ENCODE measurements at regions not wholly inside any gene's neighbourhood (a gene's known extent, or its start where the extent isn't known, plus 50 kb on each side); places are given as distances from the start of the nearest gene placed in this dataset.

- H3K36me3 ChIP-seq (ENCODE audit: control insufficient read depth in 2 of 2, insufficient read depth in 2 of 2, low read length in 2 of 2) = no peaks in the 10 kb centered on the region
- H3K27me3 ChIP-seq (ENCODE audit: control insufficient read depth in 2 of 2, insufficient read depth in 2 of 2, low read length in 2 of 2) = no peaks in the 10 kb centered on the region
- no peak overlapping the region for H3K4me3 ChIP-seq (ENCODE audit: low read length in 2 of 2)
- no peak overlapping the region for H3K27ac ChIP-seq (ENCODE audit: low read depth in 2 of 2, low read length in 2 of 2)
- no peaks in the 10 kb centered on the region for H3K9me3 ChIP-seq (ENCODE audit: control insufficient read depth in 2 of 2, low read length in 2 of 2)
- no peak overlapping the region for H3K9ac ChIP-seq (ENCODE audit: low read depth in 1 of 2, low read length in 2 of 2)
- no peaks in the 10 kb centered on the region for H3K4me1 ChIP-seq (ENCODE audit: control insufficient read depth in 2 of 2, insufficient read depth in 2 of 2, low read length in 2 of 2)
These were observed 259.9 kb downstream of the SKIDA1 start for GRCh38 chr10:21265622-21266021.

- Histone ChIP-seq H3K4me3 (ENCODE audit: low read length in 2 of 2) (no peak overlapping the region), H3K9me3 (ENCODE audit: control insufficient read depth in 2 of 2, low read length in 2 of 2) (no peaks in the 10 kb centered on the region), H3K27ac (ENCODE audit: low read depth in 2 of 2, low read length in 2 of 2) (no peak overlapping the region), H3K9ac (ENCODE audit: low read depth in 1 of 2, low read length in 2 of 2) (no peak overlapping the region), H3K4me1 (ENCODE audit: control insufficient read depth in 2 of 2, insufficient read depth in 2 of 2, low read length in 2 of 2) (no peaks in the 10 kb centered on the region), H3K36me3 (ENCODE audit: control insufficient read depth in 2 of 2, insufficient read depth in 2 of 2, low read length in 2 of 2) (no peaks in the 10 kb centered on the region), H3K27me3 (ENCODE audit: control insufficient read depth in 2 of 2, insufficient read depth in 2 of 2, low read length in 2 of 2) (no peaks in the 10 kb centered on the region)
These were observed 261.2 kb downstream of the SKIDA1 start for GRCh38 chr10:21264271-21264670.

DNA sequence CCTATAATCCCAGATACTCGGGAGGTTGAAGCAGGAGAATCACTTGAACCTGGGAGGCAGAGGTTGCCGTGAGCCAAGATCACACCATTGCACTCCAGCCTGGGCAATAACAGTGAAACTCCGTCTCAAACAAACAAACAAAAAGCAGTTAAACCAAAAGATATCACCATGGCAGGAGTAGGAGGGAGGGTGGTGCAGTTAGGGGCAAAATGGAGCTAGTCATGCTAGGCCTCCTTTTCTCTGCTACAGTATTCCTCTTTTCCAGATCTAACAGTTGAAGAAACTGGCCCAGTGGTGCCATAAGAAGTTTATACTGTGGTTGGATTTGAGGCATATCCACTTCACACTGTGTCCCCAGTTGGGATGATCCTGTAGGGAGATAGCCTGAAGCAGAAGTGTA lies 261.6 kb downstream of the SKIDA1 start:
- Histone ChIP-seq H3K4me3 (ENCODE audit: low read length in 2 of 2) (no peak overlapping the region), H3K9ac (ENCODE audit: low read depth in 1 of 2, low read length in 2 of 2) (no peak overlapping the region), H3K36me3 (ENCODE audit: control insufficient read depth in 2 of 2, insufficient read depth in 2 of 2, low read length in 2 of 2) (no peaks in the 10 kb centered on the region), H3K4me1 (ENCODE audit: control insufficient read depth in 2 of 2, insufficient read depth in 2 of 2, low read length in 2 of 2) (no peaks in the 10 kb centered on the region), H3K27me3 (ENCODE audit: control insufficient read depth in 2 of 2, insufficient read depth in 2 of 2, low read length in 2 of 2) (no peaks in the 10 kb centered on the region), H3K9me3 (ENCODE audit: control insufficient read depth in 2 of 2, low read length in 2 of 2) (no peaks in the 10 kb centered on the region), H3K27ac (ENCODE audit: low read depth in 2 of 2, low read length in 2 of 2) (no peak overlapping the region)

- Histone ChIP-seq H3K36me3 (ENCODE audit: control insufficient read depth in 2 of 2, insufficient read depth in 2 of 2, low read length in 2 of 2) (no peaks in the 10 kb centered on the region), H3K27ac (ENCODE audit: low read depth in 2 of 2, low read length in 2 of 2) (no peak overlapping the region), H3K4me1 (ENCODE audit: control insufficient read depth in 2 of 2, insufficient read depth in 2 of 2, low read length in 2 of 2) (no peaks in the 10 kb centered on the region), H3K27me3 (ENCODE audit: control insufficient read depth in 2 of 2, insufficient read depth in 2 of 2, low read length in 2 of 2) (no peaks in the 10 kb centered on the region), H3K4me3 (ENCODE audit: low read length in 2 of 2) (no peak overlapping the region), H3K9me3 (ENCODE audit: control insufficient read depth in 2 of 2, low read length in 2 of 2) (no peaks in the 10 kb centered on the region), H3K9ac (ENCODE audit: low read depth in 1 of 2, low read length in 2 of 2) (no peak overlapping the region)
These were observed 262.1 kb downstream of the SKIDA1 start for GRCh38 chr10:21263263-21263803.

- Histone ChIP-seq H3K9me3 (ENCODE audit: control insufficient read depth in 2 of 2, low read length in 2 of 2) (no peaks in the 10 kb centered on the region), H3K27ac (ENCODE audit: low read depth in 2 of 2, low read length in 2 of 2) (no peak overlapping the region), H3K4me1 (ENCODE audit: control insufficient read depth in 2 of 2, insufficient read depth in 2 of 2, low read length in 2 of 2) (no peaks in the 10 kb centered on the region), H3K36me3 (ENCODE audit: control insufficient read depth in 2 of 2, insufficient read depth in 2 of 2, low read length in 2 of 2) (no peaks in the 10 kb centered on the region), H3K4me3 (ENCODE audit: low read length in 2 of 2) (no peak overlapping the region), H3K27me3 (ENCODE audit: control insufficient read depth in 2 of 2, insufficient read depth in 2 of 2, low read length in 2 of 2) (no peaks in the 10 kb centered on the region), H3K9ac (ENCODE audit: low read depth in 1 of 2, low read length in 2 of 2) (no peak overlapping the region)
These were observed 263.6 kb downstream of the SKIDA1 start for GRCh38 chr10:21261842-21262294.

DNA sequence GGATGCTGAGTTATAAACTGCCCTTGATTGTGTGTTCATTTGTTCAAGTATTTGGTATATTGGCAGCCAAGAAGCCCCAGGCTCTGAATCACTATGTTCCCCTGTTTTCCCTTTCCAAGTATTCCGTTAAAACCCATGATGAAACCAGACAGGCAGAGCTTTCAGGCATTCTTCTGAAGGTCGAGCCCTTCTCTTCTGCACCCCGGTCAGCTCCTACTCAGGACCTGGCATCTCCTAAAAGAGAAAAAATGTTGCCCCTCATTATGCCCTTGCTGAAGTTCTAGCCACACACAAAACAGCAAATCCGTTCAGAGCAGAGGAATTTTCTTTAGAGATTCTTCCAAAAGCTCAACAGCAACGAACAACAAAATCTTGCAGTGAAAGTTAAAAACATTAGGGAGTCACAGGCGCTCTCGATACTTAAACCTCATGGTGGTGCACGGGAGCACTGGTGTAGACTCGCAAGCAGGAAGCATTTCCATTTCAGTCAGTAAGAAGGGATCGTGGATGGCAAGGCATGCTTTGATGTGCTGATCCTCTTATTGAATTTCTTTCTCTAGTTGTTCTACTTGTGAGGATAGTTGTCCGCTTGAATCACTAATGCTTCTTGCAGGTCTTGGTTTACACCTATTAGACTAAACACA lies 264.9 kb downstream of the SKIDA1 start:
- no peak overlapping the region for H3K27ac ChIP-seq (ENCODE audit: low read depth in 2 of 2, low read length in 2 of 2)

GRCh38 chr10:21260066-21260465 lies 265.4 kb downstream of the SKIDA1 start:
- Histone ChIP-seq H3K4me1 (ENCODE audit: control insufficient read depth in 2 of 2, insufficient read depth in 2 of 2, low read length in 2 of 2) (no peaks in the 10 kb centered on the region), H3K27me3 (ENCODE audit: control insufficient read depth in 2 of 2, insufficient read depth in 2 of 2, low read length in 2 of 2) (no peaks in the 10 kb centered on the region), H3K9ac (ENCODE audit: low read depth in 1 of 2, low read length in 2 of 2) (no peak overlapping the region), H3K27ac (ENCODE audit: low read depth in 2 of 2, low read length in 2 of 2) (no peak overlapping the region), H3K4me3 (ENCODE audit: low read length in 2 of 2) (no peak overlapping the region), H3K9me3 (ENCODE audit: control insufficient read depth in 2 of 2, low read length in 2 of 2) (no peaks in the 10 kb centered on the region), H3K36me3 (ENCODE audit: control insufficient read depth in 2 of 2, insufficient read depth in 2 of 2, low read length in 2 of 2) (no peaks in the 10 kb centered on the region)

More for the DNA sequence above, 264.9 kb downstream of the SKIDA1 start:
- Histone ChIP-seq H3K4me1 (ENCODE audit: control insufficient read depth in 2 of 2, insufficient read depth in 2 of 2, low read length in 2 of 2) (no peaks in the 10 kb centered on the region), H3K9ac (ENCODE audit: low read depth in 1 of 2, low read length in 2 of 2) (no peak overlapping the region), H3K36me3 (ENCODE audit: control insufficient read depth in 2 of 2, insufficient read depth in 2 of 2, low read length in 2 of 2) (no peaks in the 10 kb centered on the region), H3K9me3 (ENCODE audit: control insufficient read depth in 2 of 2, low read length in 2 of 2) (no peaks in the 10 kb centered on the region), H3K4me3 (ENCODE audit: low read length in 2 of 2) (no peak overlapping the region), H3K27me3 (ENCODE audit: control insufficient read depth in 2 of 2, insufficient read depth in 2 of 2, low read length in 2 of 2) (no peaks in the 10 kb centered on the region)

- no peaks in the 10 kb centered on the region for H3K4me1 ChIP-seq (ENCODE audit: control insufficient read depth in 2 of 2, insufficient read depth in 2 of 2, low read length in 2 of 2)
- no peak overlapping the region for H3K4me3 ChIP-seq (ENCODE audit: low read length in 2 of 2)
- no peaks in the 10 kb centered on the region for H3K9me3 ChIP-seq (ENCODE audit: control insufficient read depth in 2 of 2, low read length in 2 of 2)
- no peaks in the 10 kb centered on the region for H3K36me3 ChIP-seq (ENCODE audit: control insufficient read depth in 2 of 2, insufficient read depth in 2 of 2, low read length in 2 of 2)
- no peaks in the 10 kb centered on the region for H3K27me3 ChIP-seq (ENCODE audit: control insufficient read depth in 2 of 2, insufficient read depth in 2 of 2, low read length in 2 of 2)
- no peak overlapping the region for H3K27ac ChIP-seq (ENCODE audit: low read depth in 2 of 2, low read length in 2 of 2)
- H3K9ac ChIP-seq (ENCODE audit: low read depth in 1 of 2, low read length in 2 of 2) = no peak overlapping the region
These were observed 267.6 kb downstream of the SKIDA1 start for GRCh38 chr10:21257919-21258318.

- Histone ChIP-seq H3K4me3 (ENCODE audit: low read length in 2 of 2) (no peak overlapping the region), H3K9ac (ENCODE audit: low read depth in 1 of 2, low read length in 2 of 2) (no peak overlapping the region), H3K27ac (ENCODE audit: low read depth in 2 of 2, low read length in 2 of 2) (no peak overlapping the region), H3K27me3 (ENCODE audit: control insufficient read depth in 2 of 2, insufficient read depth in 2 of 2, low read length in 2 of 2) (no peaks in the 10 kb centered on the region), H3K36me3 (ENCODE audit: control insufficient read depth in 2 of 2, insufficient read depth in 2 of 2, low read length in 2 of 2) (no peaks in the 10 kb centered on the region), H3K4me1 (ENCODE audit: control insufficient read depth in 2 of 2, insufficient read depth in 2 of 2, low read length in 2 of 2) (no peaks in the 10 kb centered on the region), H3K9me3 (ENCODE audit: control insufficient read depth in 2 of 2, low read length in 2 of 2) (no peaks in the 10 kb centered on the region)
These were observed 268.3 kb downstream of the SKIDA1 start for GRCh38 chr10:21257191-21257590.

DNA sequence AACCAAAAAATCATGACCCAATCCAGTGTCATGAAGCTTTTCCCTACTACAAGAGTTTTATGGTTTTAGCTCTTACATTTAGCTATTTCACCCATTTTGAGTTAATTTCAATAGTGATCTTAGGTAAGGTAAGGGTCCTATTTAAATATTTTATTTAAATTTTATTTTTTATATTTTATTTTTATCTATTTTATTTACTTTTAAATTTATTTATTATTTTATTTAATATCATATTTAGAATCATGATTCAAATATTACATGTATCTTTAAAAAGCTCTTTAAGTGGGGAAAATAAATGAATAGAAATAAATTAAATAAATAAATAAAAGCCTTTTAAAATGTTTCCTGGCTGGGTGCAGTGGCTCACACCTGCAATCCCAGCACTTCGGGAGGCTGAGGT lies 276.0 kb downstream of the SKIDA1 start:
- Histone ChIP-seq H3K27ac (ENCODE audit: low read depth in 2 of 2, low read length in 2 of 2) (no peak overlapping the region), H3K9ac (ENCODE audit: low read depth in 1 of 2, low read length in 2 of 2) (no peak overlapping the region), H3K9me3 (ENCODE audit: control insufficient read depth in 2 of 2, low read length in 2 of 2) (no peaks in the 10 kb centered on the region)

More for the DNA sequence above, 276.0 kb downstream of the SKIDA1 start:
- no peaks in the 10 kb centered on the region for H3K27me3 ChIP-seq (ENCODE audit: control insufficient read depth in 2 of 2, insufficient read depth in 2 of 2, low read length in 2 of 2)
- H3K4me1 ChIP-seq (ENCODE audit: control insufficient read depth in 2 of 2, insufficient read depth in 2 of 2, low read length in 2 of 2) = no peaks in the 10 kb centered on the region
- H3K4me3 ChIP-seq (ENCODE audit: low read length in 2 of 2) = no peak overlapping the region
- H3K36me3 ChIP-seq (ENCODE audit: control insufficient read depth in 2 of 2, insufficient read depth in 2 of 2, low read length in 2 of 2) = no peaks in the 10 kb centered on the region

Measured in mucosa of rectum (tissue), 2 donors.